BJ (cell line): ENCODE measurements at regions not wholly inside any gene's neighbourhood (a gene's known extent, or its start where the extent isn't known, plus 50 kb on each side); places are given as distances from the start of the nearest gene placed in this dataset.
"Not testable (repeated sequence)": the region's sequence is repeated elsewhere in the genome, so short reads cannot be mapped to it uniquely, and the experiment has no call there.

ENCODE experiments used
- CTCF ChIA-PET: fragments of 350-600 bp; formaldehyde crosslinking; extraction: SDS; loops from one replicate; lab custom pipeline; 2021; ENCODE audit warnings: antibody characterized with exemption, inconsistent platforms; lab: Yijun Ruan, JAX
- POLR2A ChIA-PET: fragments of 300-600 bp; sonication (Branson Sonifier 250); formaldehyde crosslinking; extraction: SDS; loops from one replicate; lab custom pipeline; 2021; ENCODE audit warnings: antibody characterized with exemption; lab: Charles Lee
- DNase-seq: peaks from one replicate; pipeline ENCODE4 v3.0.0-alpha.2; 2011; ENCODE audit warnings: low read depth
- H3K27me3 ChIP-seq: 2 replicates; pipeline ENCODE4 v1.6.0; 2011; ENCODE audit warnings: low read length; ENCODE audit not compliant: control insufficient read depth, insufficient read depth
- H3K36me3 ChIP-seq: 2 replicates; pipeline ENCODE4 v1.5.1; 2011; ENCODE audit warnings: low read length; ENCODE audit not compliant: control insufficient read depth, insufficient read depth
- H3K4me3 ChIP-seq: 2 replicates; pipeline ENCODE4 v1.5.1; 2011; ENCODE audit warnings: low read depth, mild to moderate bottlenecking, control low read depth, low read length
- TF ChIP-seq, protein P1 (sequence below): IDR thresholded peaks from 2 replicates; pipeline ENCODE4 v1.5.1; 2011; ENCODE audit warnings: low read depth, mild to moderate bottlenecking, control low read depth, inconsistent platforms, low read length, moderate library complexity; ENCODE audit not compliant: insufficient read depth

DNA sequence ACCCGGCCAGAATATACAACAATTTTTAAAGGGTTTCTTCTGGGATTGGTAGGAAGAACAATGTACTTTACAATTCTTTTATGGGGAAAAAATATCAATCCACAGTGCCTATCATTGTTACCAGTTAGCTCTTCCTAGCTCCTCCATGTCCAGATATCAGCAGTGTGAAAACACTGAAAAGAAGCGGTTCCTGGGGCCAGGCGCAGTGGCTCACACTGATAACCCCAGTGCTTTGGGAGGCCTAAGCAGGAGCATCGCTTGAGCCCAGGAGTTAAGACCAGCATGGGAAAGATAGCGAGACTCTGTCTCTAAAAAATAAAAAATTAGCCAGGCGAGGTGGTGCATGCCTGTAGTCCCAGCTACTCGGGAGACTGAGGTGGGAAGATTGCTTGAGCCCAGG, 114.5 kb upstream of the VOPP1 start:
- H3K27me3 ChIP-seq, DNase-seq, H3K36me3 ChIP-seq, H3K4me3 ChIP-seq, POLR2A ChIA-PET: not testable (repeated sequence)
- CTCF ChIA-PET, result interaction anchor here (0.7 kb wide), 1 partner anchor 12 kb away, joined by 3 read pairs; no protein-coding TSS in a partner anchor

DNA sequence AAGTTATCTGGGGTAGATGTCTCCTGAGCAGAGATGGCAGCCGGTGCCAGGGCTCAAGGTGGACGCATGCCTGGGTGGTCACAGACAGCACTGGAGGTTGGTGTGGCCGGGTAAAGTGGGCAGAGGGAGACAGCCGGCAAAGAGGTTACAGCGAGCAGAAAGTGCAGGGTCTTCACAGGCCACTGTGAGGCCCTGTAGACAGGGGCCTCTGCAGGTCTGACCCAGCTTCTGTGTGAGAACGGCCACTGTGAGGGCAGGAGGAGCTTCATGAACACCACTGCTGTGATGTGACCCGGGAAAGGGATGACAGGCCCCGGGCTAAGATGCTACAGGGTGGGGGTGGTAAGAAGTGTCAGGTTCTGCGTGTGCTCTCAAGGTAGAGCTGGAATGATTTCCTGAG, 111.2 kb upstream of the VOPP1 start:
- CTCF ChIA-PET, DNase-seq, H3K27me3 ChIP-seq, POLR2A ChIA-PET, H3K36me3 ChIP-seq, H3K4me3 ChIP-seq: not testable (repeated sequence)

DNA sequence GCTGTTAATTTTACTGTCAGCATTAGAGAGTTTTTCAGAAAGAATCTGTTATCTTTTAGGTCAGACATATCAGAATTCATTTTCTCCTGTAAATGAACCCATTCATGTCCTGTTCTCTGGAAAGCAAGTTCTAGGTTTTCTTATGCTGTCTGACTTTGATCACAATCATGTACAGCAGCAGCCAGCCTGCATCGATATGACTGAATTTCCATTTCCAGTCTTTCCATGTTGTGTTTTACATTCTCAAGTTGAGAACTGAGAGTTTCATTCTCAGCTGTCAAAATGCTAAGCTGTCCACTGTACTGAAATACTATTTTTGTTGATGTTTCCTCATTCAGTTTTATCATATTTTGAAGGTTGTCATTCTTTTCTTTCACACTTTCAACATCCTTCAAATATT, 103.3 kb upstream of the VOPP1 start:
- H3K36me3 ChIP-seq, DNase-seq, CTCF ChIA-PET, H3K4me3 ChIP-seq, H3K27me3 ChIP-seq, POLR2A ChIA-PET: not testable (repeated sequence)

DNA sequence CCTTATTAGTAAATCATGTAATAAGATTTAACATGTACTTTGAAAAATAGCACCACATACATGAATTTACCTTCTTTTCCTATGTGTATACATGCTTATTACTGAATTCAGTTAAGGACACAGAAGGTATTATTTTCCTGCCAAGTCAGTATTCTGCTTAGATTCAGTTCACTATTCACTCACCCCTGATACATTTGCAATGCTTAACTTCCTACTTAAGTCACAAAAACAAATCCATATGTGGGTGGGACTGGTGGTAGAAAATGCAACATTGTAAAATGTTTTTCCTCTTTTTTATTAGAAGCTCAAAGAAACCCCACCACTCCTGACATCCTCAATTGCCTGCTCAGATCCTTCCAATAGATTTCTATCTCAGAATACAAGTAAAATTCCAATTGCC, 101.2 kb upstream of the VOPP1 start:
- POLR2A ChIA-PET, CTCF ChIA-PET, DNase-seq: not testable (repeated sequence)

DNA sequence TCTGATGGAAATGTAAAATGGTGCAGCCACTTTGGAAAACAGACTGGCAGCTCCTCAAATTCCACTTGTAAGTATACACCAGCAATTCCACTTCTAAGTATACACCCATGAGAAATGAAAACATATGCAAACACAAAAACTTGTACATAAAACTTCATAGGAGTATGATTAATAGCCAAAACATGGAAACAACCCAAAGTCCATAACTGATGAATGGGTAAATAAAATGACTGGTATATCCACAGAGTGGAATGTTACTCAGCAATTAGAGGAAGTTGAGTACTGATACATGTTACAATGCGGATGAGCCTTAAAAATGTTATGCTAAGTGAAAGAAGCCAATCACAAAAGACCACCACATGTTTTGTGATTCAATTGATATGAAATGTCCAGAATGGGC, 99.8 kb upstream of the VOPP1 start:
- H3K27me3 ChIP-seq, POLR2A ChIA-PET, H3K36me3 ChIP-seq, DNase-seq, H3K4me3 ChIP-seq, CTCF ChIA-PET: not testable (repeated sequence)

More for the DNA sequence above, 101.2 kb upstream of the VOPP1 start:
- not testable (repeated sequence) for H3K4me3 ChIP-seq, H3K27me3 ChIP-seq, H3K36me3 ChIP-seq

DNA sequence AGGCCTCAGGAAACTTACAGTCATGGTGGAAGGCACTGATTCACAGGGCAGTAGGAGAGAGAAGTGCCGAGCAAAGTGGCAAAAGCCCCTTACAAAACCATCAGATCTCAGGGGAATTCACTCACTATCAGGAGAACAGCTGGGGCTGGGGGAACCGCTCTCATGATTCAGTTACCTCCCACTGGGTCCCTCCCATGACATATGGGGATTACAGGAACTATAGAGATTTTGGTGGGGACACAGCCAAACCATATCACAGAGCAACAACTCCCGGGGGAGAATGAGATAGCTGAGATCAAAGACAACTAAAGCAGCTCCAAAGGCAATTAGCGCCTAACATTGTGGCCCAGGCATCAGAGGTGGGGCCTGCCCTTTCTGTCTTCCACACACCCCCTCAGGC, 85.4 kb upstream of the VOPP1 start:
- TF ChIP-seq, protein P1, sequence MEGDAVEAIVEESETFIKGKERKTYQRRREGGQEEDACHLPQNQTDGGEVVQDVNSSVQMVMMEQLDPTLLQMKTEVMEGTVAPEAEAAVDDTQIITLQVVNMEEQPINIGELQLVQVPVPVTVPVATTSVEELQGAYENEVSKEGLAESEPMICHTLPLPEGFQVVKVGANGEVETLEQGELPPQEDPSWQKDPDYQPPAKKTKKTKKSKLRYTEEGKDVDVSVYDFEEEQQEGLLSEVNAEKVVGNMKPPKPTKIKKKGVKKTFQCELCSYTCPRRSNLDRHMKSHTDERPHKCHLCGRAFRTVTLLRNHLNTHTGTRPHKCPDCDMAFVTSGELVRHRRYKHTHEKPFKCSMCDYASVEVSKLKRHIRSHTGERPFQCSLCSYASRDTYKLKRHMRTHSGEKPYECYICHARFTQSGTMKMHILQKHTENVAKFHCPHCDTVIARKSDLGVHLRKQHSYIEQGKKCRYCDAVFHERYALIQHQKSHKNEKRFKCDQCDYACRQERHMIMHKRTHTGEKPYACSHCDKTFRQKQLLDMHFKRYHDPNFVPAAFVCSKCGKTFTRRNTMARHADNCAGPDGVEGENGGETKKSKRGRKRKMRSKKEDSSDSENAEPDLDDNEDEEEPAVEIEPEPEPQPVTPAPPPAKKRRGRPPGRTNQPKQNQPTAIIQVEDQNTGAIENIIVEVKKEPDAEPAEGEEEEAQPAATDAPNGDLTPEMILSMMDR, result no peak
- ChIA-PET POLR2A (interaction anchor here (0.6 kb wide), 1 partner anchor 96 kb away, joined by 7 read pairs; no protein-coding TSS in a partner anchor), CTCF (no interaction called here)
- Histone ChIP-seq H3K4me3 (no peak overlapping the region), H3K36me3 (no peaks in the 10 kb centered on the region), H3K27me3 (no peaks in the 10 kb centered on the region)
- no peak for DNase-seq

DNA sequence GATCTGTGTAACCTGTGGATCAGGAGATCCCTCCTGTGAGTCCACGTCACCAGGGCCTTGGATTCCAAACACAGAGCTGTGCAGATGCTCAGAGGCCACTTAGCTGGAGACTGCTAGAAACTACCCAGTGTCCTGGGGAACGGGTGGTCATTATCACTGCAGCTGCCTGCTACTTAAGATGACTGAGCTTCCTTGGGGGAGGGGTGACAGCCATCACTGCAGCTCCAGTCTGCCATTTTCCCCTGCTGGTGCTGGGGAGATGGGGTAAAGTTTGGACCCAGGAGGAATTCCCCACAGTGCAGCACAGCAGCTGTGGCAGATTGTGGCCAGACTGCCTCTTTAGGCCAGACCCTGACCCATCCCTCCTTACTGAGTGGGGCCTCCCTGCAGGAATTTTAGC, 78.8 kb upstream of the VOPP1 start:
- DNase-seq, result no peak
- H3K36me3 ChIP-seq, result no peaks in the 10 kb centered on the region
- TF ChIP-seq, protein P1, result no peak
- ChIA-PET CTCF (interaction anchor here (1.0 kb wide), 1 partner anchor 10 kb away, joined by 3 read pairs; no protein-coding TSS in a partner anchor), POLR2A (no interaction called here)
- no peaks in the 10 kb centered on the region for H3K27me3 ChIP-seq
- no peak overlapping the region for H3K4me3 ChIP-seq

DNA sequence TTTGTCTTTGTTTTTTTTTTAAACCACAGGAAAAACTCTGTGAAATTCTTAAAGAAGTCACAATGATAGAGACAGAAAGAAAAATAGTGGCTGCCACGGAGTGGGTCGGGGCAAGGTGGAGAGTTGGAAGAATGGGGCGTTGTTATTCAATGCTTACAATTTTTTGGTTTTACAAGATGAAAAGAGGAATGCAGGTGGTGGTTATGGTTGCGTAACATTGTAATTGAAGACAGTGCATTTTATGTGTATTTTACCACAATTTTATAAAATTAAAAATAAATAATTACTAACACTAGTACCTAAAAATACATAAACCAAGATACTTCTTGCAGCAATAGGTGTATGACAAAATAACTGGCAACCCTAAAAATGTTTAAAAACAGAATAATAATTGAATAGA, 76.9 kb upstream of the VOPP1 start:
- TF ChIP-seq, protein P1, result no peak
- POLR2A ChIA-PET, result no interaction called here
- no peaks in the 10 kb centered on the region for H3K36me3 ChIP-seq

More for the DNA sequence above, 76.9 kb upstream of the VOPP1 start:
- CTCF ChIA-PET, result interaction anchor here (0.5 kb wide), 1 partner anchor 315 kb away, joined by 3 read pairs; no protein-coding TSS in a partner anchor
- Histone ChIP-seq H3K4me3 (no peak overlapping the region), H3K27me3 (no peaks in the 10 kb centered on the region)
- DNase-seq, result no peak
